Loucy (cell line): ENCODE measurements at regions not wholly inside any gene's neighbourhood (a gene's known extent, or its start where the extent isn't known, plus 50 kb on each side); places are given as distances from the start of the nearest gene placed in this dataset.

Experiments
- H2AFZ ChIP-seq: fragments of 200-600 bp; sonication (generic); 2 replicates; pipeline ENCODE4 v1.6.0; 2016; ENCODE audit warnings: antibody characterized with exemption, mild to moderate bottlenecking, low read length, moderate library complexity
- H3F3A ChIP-seq: fragments of 200-600 bp; 2 replicates; pipeline ENCODE4 v1.6.0; 2016; ENCODE audit warnings: antibody characterized with exemption, low read depth, mild to moderate bottlenecking
- H3K27me3 ChIP-seq: fragments of 200-600 bp; sonication (generic); 2 replicates; pipeline ENCODE4 v1.6.1; 2014; ENCODE audit warnings: low read length, mild to moderate bottlenecking; ENCODE audit not compliant: insufficient read depth, poor library complexity, severe bottlenecking
- H3K36me3 ChIP-seq: fragments of 200-600 bp; sonication (generic); 2 replicates; pipeline ENCODE4 v1.6.1; 2016; ENCODE audit warnings: low read length; ENCODE audit not compliant: insufficient read depth
- H3K4me1 ChIP-seq: fragments of 200-600 bp; sonication (generic); 2 replicates; pipeline ENCODE4 v1.5.1; 2014; ENCODE audit warnings: low read length, mild to moderate bottlenecking; ENCODE audit not compliant: insufficient read depth, poor library complexity, severe bottlenecking
- H3K4me2 ChIP-seq: fragments of 200-600 bp; sonication (generic); 2 replicates; pipeline ENCODE4 v1.6.0; 2014; ENCODE audit warnings: antibody characterized with exemption, low read length, low read depth, mild to moderate bottlenecking; ENCODE audit not compliant: poor library complexity, severe bottlenecking
- H3K4me3 ChIP-seq: fragments of 200-600 bp; sonication (generic); 2 replicates; pipeline ENCODE4 v1.5.1; 2014; ENCODE audit warnings: low read length, mild to moderate bottlenecking, mixed read lengths; ENCODE audit not compliant: poor library complexity, severe bottlenecking
- H3K79me2 ChIP-seq: fragments of 200-600 bp; sonication (generic); 2 replicates; pipeline ENCODE4 v1.6.1; 2014; ENCODE audit warnings: low read length; ENCODE audit not compliant: insufficient read depth
- H3K9ac ChIP-seq: fragments of 200-600 bp; sonication (generic); 2 replicates; pipeline ENCODE4 v1.6.0; 2014; ENCODE audit warnings: mild to moderate bottlenecking, low read depth, low read length, moderate library complexity; ENCODE audit not compliant: poor library complexity, severe bottlenecking
- H3K9me2 ChIP-seq: fragments of 200-600 bp; sonication (generic); replicated peaks from 2 replicates; pipeline ENCODE4 v1.6.1; 2016; ENCODE audit warnings: low read depth, low read length, mixed read lengths
- H3K9me3 ChIP-seq: fragments of 200-600 bp; sonication (generic); 2 replicates; pipeline ENCODE4 v1.6.1; 2014; ENCODE audit warnings: mild to moderate bottlenecking, antibody characterized with exemption, low read length, low read depth; ENCODE audit not compliant: insufficient read depth
- H4K20me1 ChIP-seq: fragments of 200-600 bp; sonication (generic); 2 replicates; pipeline ENCODE4 v1.6.0; 2014; ENCODE audit warnings: antibody characterized with exemption, low read length, mild to moderate bottlenecking; ENCODE audit not compliant: insufficient read depth, poor library complexity, severe bottlenecking
- EZH2phosphoT487 ChIP-seq: fragments of 200-600 bp; IDR thresholded peaks from 2 replicates; pipeline ENCODE4 v1.6.1; 2018; ENCODE audit warnings: antibody characterized with exemption, mild to moderate bottlenecking, moderate library complexity, borderline replicate concordance
- TF ChIP-seq, protein P1 (sequence below): fragments of 200-600 bp; sonication (generic); conservative IDR thresholded peaks from 2 replicates; pipeline ENCODE4 v1.5.1; 2014; ENCODE audit warnings: mild to moderate bottlenecking, antibody characterized with exemption, low read length

DNA sequence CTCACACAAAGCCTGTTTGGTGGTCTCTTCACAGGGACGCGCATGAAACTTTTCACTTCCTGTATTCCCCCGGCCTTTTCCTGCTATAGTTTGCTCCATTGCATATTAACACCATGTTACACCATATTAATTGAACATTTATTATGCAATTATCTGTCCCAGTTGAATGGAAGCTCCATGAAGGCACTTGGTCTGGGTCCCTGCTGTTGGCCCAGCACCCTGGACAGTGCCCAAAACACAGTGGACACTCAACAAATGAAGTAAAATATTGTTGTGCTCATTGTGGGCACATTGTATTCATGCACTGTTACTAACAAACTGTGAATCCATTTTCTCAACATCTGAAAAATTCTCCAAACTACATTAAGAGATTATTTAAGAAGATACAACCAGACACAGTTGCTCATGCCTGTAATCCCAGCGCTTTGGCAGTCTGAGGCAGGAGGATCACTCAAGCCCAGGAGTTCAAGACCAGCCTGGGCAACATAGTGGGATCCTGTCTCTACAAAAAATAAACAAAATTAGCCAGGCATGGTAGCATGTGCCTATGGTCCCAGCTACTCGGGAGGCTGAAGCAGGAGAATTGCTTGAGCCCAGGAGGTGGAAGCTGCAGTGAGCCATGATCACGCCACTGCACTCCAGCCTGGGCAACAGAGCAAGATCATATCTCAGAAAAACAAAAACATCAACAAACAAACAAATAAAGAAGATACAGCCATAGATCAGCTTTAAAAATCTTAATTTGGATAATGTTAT is 292.7 kb upstream of the TENM3 start:
- TF ChIP-seq, protein P1, sequence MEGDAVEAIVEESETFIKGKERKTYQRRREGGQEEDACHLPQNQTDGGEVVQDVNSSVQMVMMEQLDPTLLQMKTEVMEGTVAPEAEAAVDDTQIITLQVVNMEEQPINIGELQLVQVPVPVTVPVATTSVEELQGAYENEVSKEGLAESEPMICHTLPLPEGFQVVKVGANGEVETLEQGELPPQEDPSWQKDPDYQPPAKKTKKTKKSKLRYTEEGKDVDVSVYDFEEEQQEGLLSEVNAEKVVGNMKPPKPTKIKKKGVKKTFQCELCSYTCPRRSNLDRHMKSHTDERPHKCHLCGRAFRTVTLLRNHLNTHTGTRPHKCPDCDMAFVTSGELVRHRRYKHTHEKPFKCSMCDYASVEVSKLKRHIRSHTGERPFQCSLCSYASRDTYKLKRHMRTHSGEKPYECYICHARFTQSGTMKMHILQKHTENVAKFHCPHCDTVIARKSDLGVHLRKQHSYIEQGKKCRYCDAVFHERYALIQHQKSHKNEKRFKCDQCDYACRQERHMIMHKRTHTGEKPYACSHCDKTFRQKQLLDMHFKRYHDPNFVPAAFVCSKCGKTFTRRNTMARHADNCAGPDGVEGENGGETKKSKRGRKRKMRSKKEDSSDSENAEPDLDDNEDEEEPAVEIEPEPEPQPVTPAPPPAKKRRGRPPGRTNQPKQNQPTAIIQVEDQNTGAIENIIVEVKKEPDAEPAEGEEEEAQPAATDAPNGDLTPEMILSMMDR, result no peak
- no peak for TF ChIP-seq EZH2phosphoT487
- Histone ChIP-seq H2AFZ (no peak overlapping the region), H3K79me2 (no peaks in the 10 kb centered on the region), H4K20me1 (no peaks in the 10 kb centered on the region), H3K9me3 (no peaks in the 10 kb centered on the region), H3K27me3 (no peaks in the 10 kb centered on the region), H3K4me3 (no peak overlapping the region), H3K9me2 (no peaks in the 10 kb centered on the region), H3K9ac (no peak overlapping the region), H3K36me3 (no peaks in the 10 kb centered on the region), H3K4me1 (no peaks in the 10 kb centered on the region), H3K4me2 (no peak overlapping the region), H3F3A (no peaks in the 10 kb centered on the region)

DNA sequence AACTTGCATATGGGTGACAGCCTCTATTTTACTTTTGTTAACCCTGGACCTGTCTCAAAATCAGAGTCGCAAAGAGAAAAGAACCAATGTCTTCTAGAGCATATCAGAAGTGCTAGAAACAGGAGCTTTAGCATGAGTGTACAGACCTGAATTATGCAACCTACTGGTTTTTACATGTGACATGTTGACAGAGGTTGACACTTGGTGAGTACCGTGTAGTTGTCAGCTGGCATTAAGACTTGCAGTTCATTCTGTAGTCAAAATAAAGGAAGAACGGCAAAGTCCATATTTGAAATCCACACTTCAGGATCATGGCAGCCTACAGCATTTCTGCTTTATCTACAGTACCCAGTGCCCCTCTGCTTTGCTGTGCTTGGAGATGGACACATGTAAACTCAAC is 291.9 kb upstream of the TENM3 start:
- H3K4me1 ChIP-seq, result no peaks in the 10 kb centered on the region
- no peaks in the 10 kb centered on the region for H3F3A ChIP-seq
- H3K9ac ChIP-seq, result no peak overlapping the region
- H3K9me2 ChIP-seq, result no peaks in the 10 kb centered on the region
- no peaks in the 10 kb centered on the region for H4K20me1 ChIP-seq
- TF ChIP-seq, protein P1, result no peak
- no peak for TF ChIP-seq EZH2phosphoT487
- H3K4me3 ChIP-seq, result no peak overlapping the region
- H2AFZ ChIP-seq, result no peak overlapping the region
- no peaks in the 10 kb centered on the region for H3K27me3 ChIP-seq
- no peaks in the 10 kb centered on the region for H3K36me3 ChIP-seq
- H3K4me2 ChIP-seq, result no peak overlapping the region
- no peaks in the 10 kb centered on the region for H3K79me2 ChIP-seq
- H3K9me3 ChIP-seq, result no peaks in the 10 kb centered on the region

DNA sequence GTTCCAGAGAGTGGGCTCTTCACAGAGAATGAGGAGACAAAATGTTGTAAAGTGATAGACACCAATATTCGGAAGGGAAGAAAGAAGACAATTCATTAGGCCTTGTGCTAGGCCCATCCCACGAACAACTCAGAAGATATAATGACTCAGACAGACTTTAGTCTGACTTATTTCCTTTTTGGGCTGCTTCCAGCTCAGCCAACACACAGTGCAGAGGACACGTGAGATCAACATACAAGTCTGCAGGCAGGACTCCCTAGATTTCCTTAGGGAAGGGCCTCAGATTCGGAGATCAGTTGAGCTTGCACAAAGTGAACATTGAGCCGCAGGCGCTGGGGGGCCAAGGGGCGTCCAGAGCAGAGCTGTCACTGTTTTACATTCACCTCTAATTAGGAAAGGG is 290.7 kb upstream of the TENM3 start:
- Histone ChIP-seq H2AFZ (no peak overlapping the region), H3K9me2 (no peaks in the 10 kb centered on the region), H3K36me3 (no peaks in the 10 kb centered on the region), H3K9ac (no peak overlapping the region), H3K4me3 (no peak overlapping the region), H3K79me2 (no peaks in the 10 kb centered on the region), H3K4me2 (no peak overlapping the region), H4K20me1 (no peaks in the 10 kb centered on the region), H3F3A (no peaks in the 10 kb centered on the region), H3K4me1 (no peaks in the 10 kb centered on the region), H3K9me3 (no peaks in the 10 kb centered on the region), H3K27me3 (no peaks in the 10 kb centered on the region)
- TF ChIP-seq, protein P1, result no peak
- no peak for TF ChIP-seq EZH2phosphoT487
